HCT116 (cell line): ENCODE measurements at regions not wholly inside any gene's neighbourhood (a gene's known extent, or its start where the extent isn't known, plus 50 kb on each side); places are given as distances from the start of the nearest gene placed in this dataset.

Source experiments
- CTCF ChIP-seq, 3 experiments: fragments of 200-600 bp in 1 of 3; sonication (generic) in 1 of 3; IDR thresholded peaks in 2 of 3; conservative IDR thresholded peaks in 1 of 3; 2 replicates each; pipeline ENCODE4 v1.5.1; 2012 to 2017; ENCODE audit warnings: low read depth in 2 of 3, low read length in 2 of 3, antibody characterized with exemption in 1 of 3, borderline replicate concordance in 1 of 3, control low read depth in 1 of 3, mild to moderate bottlenecking in 1 of 3, mixed read lengths in 1 of 3, mixed run types in 1 of 3, moderate library complexity in 1 of 3; ENCODE audit not compliant: insufficient read depth in 1 of 3
- ELF1 ChIP-seq: IDR thresholded peaks from 2 replicates; pipeline ENCODE4 v1.6.1; 2012; ENCODE audit warnings: low read depth, borderline replicate concordance
- EZH2phosphoT487 ChIP-seq: fragments of 200-600 bp; IDR thresholded peaks from 2 replicates; pipeline ENCODE4 v1.6.1; 2018; ENCODE audit warnings: antibody characterized with exemption, borderline replicate concordance
- POLR2A ChIP-seq: IDR thresholded peaks from 2 replicates; pipeline ENCODE4 v1.7.0; 2011; ENCODE audit warnings: borderline replicate concordance; ENCODE audit not compliant: insufficient read depth, insufficient read length; ENCODE audit errors: extremely low read depth
- POLR2AphosphoS5 ChIP-seq: IDR thresholded peaks from 2 replicates; pipeline ENCODE4 v1.6.1; 2011; ENCODE audit warnings: mild to moderate bottlenecking, low read depth, low read length, moderate library complexity
- TCF7L2 ChIP-seq: IDR thresholded peaks from 2 replicates; pipeline ENCODE4 v1.7.0; 2011; ENCODE audit warnings: borderline replicate concordance, inconsistent platforms; ENCODE audit not compliant: insufficient read depth, insufficient read length; ENCODE audit errors: extremely low read depth

GRCh38 chr9:91059713-91060112, 258.1 kb downstream of the SYK start:
- TF ChIP-seq POLR2A (no peak), CTCF (IDR thresholded peaks at IDR 0.05 in 2 of 3, conservative IDR thresholded peaks at IDR 0.05 in 1 of 3; ENCODE audit: borderline replicate concordance in 1 of 3, insufficient read depth in 1 of 3, low read depth in 2 of 3, low read length in 2 of 3) (no peak), ELF1 (no peak), TCF7L2 (no peak), POLR2AphosphoS5 (no peak), EZH2phosphoT487 (no peak)
